H1 (cell line): ENCODE measurements at regions not wholly inside any gene's neighbourhood (a gene's known extent, or its start where the extent isn't known, plus 50 kb on each side); places are given as distances from the start of the nearest gene placed in this dataset.

Source experiments
- CTCF ChIA-PET: fragments of 300-600 bp; sonication (Branson Sonifier 250); formaldehyde crosslinking; loops from one replicate; lab custom pipeline; 2021; ENCODE audit not compliant: partially characterized antibody; lab: Charles Lee
- POLR2A ChIA-PET: fragments of 300-600 bp; sonication (Branson Sonifier 250); formaldehyde crosslinking; loops from one replicate; lab custom pipeline; 2021; ENCODE audit warnings: inconsistent platforms; ENCODE audit not compliant: partially characterized antibody; lab: Charles Lee
- DNase-seq, 2 experiments: peaks; one replicate each; pipeline versions ENCODE4 v3.0.0 to v3.0.0-alpha.2; 2010 to 2022; ENCODE audit warnings: low spot score in 2 of 2, low read depth in 1 of 2, mixed read lengths in 1 of 2
- FAIRE-seq: peaks from 2 replicates; lab custom pipeline; 2011; peaks lifted over from hg19 to GRCh38; lab: Jason Lieb, UNC
- H2AFZ ChIP-seq: 2 replicates; pipeline ENCODE4 v1.8.1; 2012; ENCODE audit warnings: low read length, inconsistent platforms
- H2AK5ac ChIP-seq: 2 replicates; pipeline ENCODE4 v1.6.1; 2013; ENCODE audit warnings: low read depth, low read length
- H2BK120ac ChIP-seq: replicated peaks from 2 replicates; pipeline ENCODE3; 2013; ENCODE audit warnings: low read depth, low read length, inconsistent platforms
- H2BK12ac ChIP-seq: 2 replicates; pipeline ENCODE4 v1.6.1; 2013; ENCODE audit warnings: low read depth, low read length
- H2BK15ac ChIP-seq: 2 replicates; pipeline ENCODE4 v1.6.1; 2013; ENCODE audit warnings: low read length
- H2BK20ac ChIP-seq: 2 replicates; pipeline ENCODE4 v1.6.1; 2013; ENCODE audit warnings: low read length
- H2BK5ac ChIP-seq: 2 replicates; pipeline ENCODE4 v1.6.1; 2013; ENCODE audit warnings: low read depth, low read length
- H3K14ac ChIP-seq: 2 replicates; pipeline ENCODE4 v1.6.1; 2013; ENCODE audit warnings: inconsistent platforms; ENCODE audit not compliant: insufficient read length
- H3K18ac ChIP-seq: 2 replicates; pipeline ENCODE4 v1.6.1; 2013; ENCODE audit warnings: low read length; ENCODE audit errors: extremely low read depth
- H3K23ac ChIP-seq: 2 replicates; pipeline ENCODE4 v1.6.1; 2013; ENCODE audit warnings: inconsistent platforms; ENCODE audit not compliant: insufficient read length
- H3K23me2 ChIP-seq: 2 replicates; pipeline ENCODE4 v1.6.1; 2013; ENCODE audit warnings: low read depth, low read length
- H3K27ac ChIP-seq: 2 replicates; pipeline ENCODE4 v1.6.1; 2011; ENCODE audit warnings: low read depth, low read length, inconsistent platforms
- H3K27me3 ChIP-seq, 4 experiments: replicated peaks in 1 of 4; 1 replicate in 1 of 4; 2 replicates in 3 of 4; pipeline versions ENCODE4 v1.6.1 to v1.8.1; 2011 to 2013; ENCODE audit warnings: low read length in 3 of 4, mild to moderate bottlenecking in 3 of 4, inconsistent platforms in 2 of 4, mixed read lengths in 2 of 4, moderate library complexity in 1 of 4; ENCODE audit not compliant: control insufficient read depth in 3 of 4, insufficient read depth in 3 of 4; ENCODE audit errors: extremely low read depth in 1 of 4
- H3K36me3 ChIP-seq, 4 experiments: 2 replicates each; pipeline versions ENCODE4 v1.6.1 to v1.8.1; 2011 to 2013; ENCODE audit warnings: mild to moderate bottlenecking in 4 of 4, low read length in 3 of 4, moderate library complexity in 2 of 4, control low read depth in 1 of 4, inconsistent platforms in 1 of 4; ENCODE audit not compliant: insufficient read depth in 4 of 4, control insufficient read depth in 2 of 4
- H3K4ac ChIP-seq: replicated peaks from 2 replicates; pipeline ENCODE3; 2013; ENCODE audit warnings: low read length, low read depth, mixed read lengths, inconsistent platforms; ENCODE audit not compliant: insufficient read length
- H3K4me1 ChIP-seq, 4 experiments: replicated peaks in 1 of 4; 1 replicate in 1 of 4; 2 replicates in 3 of 4; pipeline versions ENCODE4 v1.6.1 to v1.8.1; 2011 to 2013; ENCODE audit warnings: low read length in 3 of 4, inconsistent platforms in 2 of 4, mixed read lengths in 1 of 4; ENCODE audit not compliant: insufficient read depth in 4 of 4, control insufficient read depth in 3 of 4
- H3K4me2 ChIP-seq, 2 experiments: 2 replicates each; pipeline versions ENCODE4 v1.6.1 to v1.8.1; 2011 to 2013; ENCODE audit warnings: low read depth in 2 of 2, low read length in 2 of 2, control low read depth in 1 of 2, inconsistent platforms in 1 of 2, mild to moderate bottlenecking in 1 of 2; ENCODE audit not compliant: insufficient read depth in 1 of 2
- H3K4me3 ChIP-seq, 4 experiments: fragments of 200-600, 300-600 bp in 1 of 4; sonication (generic), shearing (Covaris generic), sonication (Bioruptor Twin) in 1 of 4; 2 replicates each; pipeline versions ENCODE4 v1.5.1 to v1.8.1; 2011 to 2016; ENCODE audit warnings: low read length in 4 of 4, low read depth in 3 of 4, control low read depth in 2 of 4, inconsistent platforms in 2 of 4, mild to moderate bottlenecking in 2 of 4, mixed read lengths in 1 of 4, moderate library complexity in 1 of 4; ENCODE audit not compliant: insufficient read depth in 2 of 4; ENCODE audit errors: extremely low read depth in 1 of 4
- H3K56ac ChIP-seq: replicated peaks from 2 replicates; pipeline ENCODE3; 2013; ENCODE audit warnings: low read depth, mild to moderate bottlenecking, mixed read lengths, low read length, inconsistent platforms; ENCODE audit not compliant: insufficient read length
- H3K79me1 ChIP-seq: 2 replicates; pipeline ENCODE4 v1.6.1; 2013; ENCODE audit warnings: low read depth, low read length, control low read depth
- H3K79me2 ChIP-seq, 2 experiments: 2 replicates each; pipeline versions ENCODE4 v1.6.1 to v1.8.1; 2012 to 2013; ENCODE audit warnings: low read length in 2 of 2, mild to moderate bottlenecking in 2 of 2, inconsistent platforms in 1 of 2; ENCODE audit not compliant: insufficient read depth in 2 of 2, control insufficient read depth in 1 of 2
- H3K9ac ChIP-seq, 4 experiments: replicated peaks in 1 of 4; 1 replicate in 1 of 4; 2 replicates in 3 of 4; pipeline versions ENCODE4 v1.6.1 to v1.8.1; 2011 to 2013; ENCODE audit warnings: low read depth in 3 of 4, low read length in 3 of 4, control low read depth in 2 of 4, mild to moderate bottlenecking in 2 of 4, moderate library complexity in 2 of 4, inconsistent platforms in 1 of 4; ENCODE audit errors: extremely low read depth in 1 of 4
- H3K9me3 ChIP-seq, 2 experiments: 2 replicates each; pipeline versions ENCODE4 v1.6.1 to v1.8.1; 2012 to 2013; ENCODE audit warnings: mild to moderate bottlenecking in 2 of 2, moderate library complexity in 2 of 2, control low read depth in 1 of 2, inconsistent platforms in 1 of 2, low read depth in 1 of 2, low read length in 1 of 2, mixed read lengths in 1 of 2; ENCODE audit not compliant: insufficient read depth in 2 of 2
- H4K20me1 ChIP-seq, 2 experiments: replicated peaks in 1 of 2; 2 replicates each; pipeline versions ENCODE3 to v1.8.1; 2011 to 2013; ENCODE audit warnings: inconsistent platforms in 2 of 2, low read length in 2 of 2, mild to moderate bottlenecking in 1 of 2; ENCODE audit not compliant: insufficient read depth in 2 of 2, control insufficient read depth in 1 of 2
- H4K5ac ChIP-seq: 2 replicates; pipeline ENCODE4 v1.6.1; 2013; ENCODE audit warnings: low read length, low read depth, mixed read lengths, inconsistent platforms; ENCODE audit not compliant: insufficient read length
- H4K8ac ChIP-seq: 2 replicates; pipeline ENCODE4 v1.8.0; 2013; ENCODE audit warnings: mild to moderate bottlenecking, moderate library complexity, low read length, inconsistent platforms; ENCODE audit not compliant: insufficient read depth; ENCODE audit errors: extremely low read depth
- H4K91ac ChIP-seq: replicated peaks from 2 replicates; pipeline ENCODE3; 2013; ENCODE audit warnings: low read length, mixed read lengths, inconsistent platforms; ENCODE audit not compliant: insufficient read length
- ASH2L ChIP-seq: fragments of 200-600, 300-600 bp; sonication (generic); IDR thresholded peaks from one replicate; pipeline ENCODE4 v1.7.1; 2017; ENCODE audit warnings: low read length
- TBP ChIP-seq: IDR thresholded peaks from 2 replicates; pipeline ENCODE4 v1.6.1; 2011; ENCODE audit warnings: low read depth, low read length, improper control_type of control experiment
- WGBS, 2 experiments: shearing (Covaris generic) in 1 of 2; methylation state at CpG; one replicate each; pipeline versions ENCODE4 v1.1.6 to v1.1.7; 2013 to 2015; ENCODE audit warnings: low lambda C conversion rate in 2 of 2, mixed read lengths in 2 of 2, inconsistent platforms in 1 of 2, low coverage in 1 of 2, missing lambda C conversion rate in 1 of 2; ENCODE audit not compliant: insufficient replicate concordance in 2 of 2, insufficient coverage in 1 of 2, insufficient read length in 1 of 2; ENCODE audit errors: extremely low coverage in 1 of 2, missing lambda C conversion rate in 1 of 2; 5-methylcytosine and 5-hydroxymethylcytosine counted together

DNA sequence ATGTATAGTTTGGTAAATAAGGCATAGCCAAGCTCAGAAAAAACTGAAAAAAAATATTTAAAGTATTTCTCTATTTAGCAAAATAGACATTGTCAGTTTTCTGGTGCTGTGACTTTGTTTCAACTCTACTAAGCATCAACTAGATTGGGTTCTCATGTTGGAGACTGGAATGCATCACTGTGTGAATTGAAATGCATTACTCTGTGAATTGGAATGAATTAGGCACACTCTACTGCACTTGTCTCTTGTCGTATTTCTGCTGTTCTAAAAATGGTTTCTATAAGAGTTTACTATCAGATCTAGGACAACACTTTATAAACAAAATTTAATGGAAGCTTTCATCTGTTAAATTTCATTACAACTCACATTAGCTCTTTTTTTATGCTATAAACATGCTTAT lies 1772.2 kb downstream of the MAT2B start:
- Histone ChIP-seq H2BK12ac (no peak overlapping the region), H4K20me1 (no peaks in the 10 kb centered on the region), H4K91ac (no peak overlapping the region), H2AK5ac (no peak overlapping the region), H3K23ac (no peak overlapping the region), H3K9me3 (no peaks in the 10 kb centered on the region; a peak in 1 of 4 replicates), H2BK5ac (no peak overlapping the region), H3K23me2 (no peaks in the 10 kb centered on the region), H3K4ac (no peak overlapping the region), H2BK20ac (no peak overlapping the region), H3K27me3 (no peaks in the 10 kb centered on the region), H3K79me2 (no peaks in the 10 kb centered on the region), H2BK120ac (no peak overlapping the region), H2BK15ac (no peak overlapping the region), H3K14ac (no peak overlapping the region), H3K9ac (no peak overlapping the region), H3K56ac (no peak overlapping the region), H4K5ac (no peak overlapping the region), H3K79me1 (no peaks in the 10 kb centered on the region), H3K18ac (no peak overlapping the region), H2AFZ (no peak overlapping the region), H4K8ac (no peak overlapping the region), H3K4me2 (no peak overlapping the region), H3K4me3 (no peak overlapping the region), H3K27ac (no peak overlapping the region), H3K36me3 (no peaks in the 10 kb centered on the region), H3K4me1 (no peaks in the 10 kb centered on the region)
- no peak for FAIRE-seq
- TF ChIP-seq TBP (no peak), ASH2L (no peak)
- ChIA-PET CTCF (no interaction called here), POLR2A (no interaction called here)
- 92% methylated on average over 1 of the region's 1 CpG; no CpG with 5 or more reads in 1 of the 2 experiments for WGBS, 2 experiments
- DNase-seq, result no peak
